Smooth muscle cell (in vitro differentiated cells): ENCODE measurements at regions not wholly inside any gene's neighbourhood (a gene's known extent, or its start where the extent isn't known, plus 50 kb on each side); places are given as distances from the start of the nearest gene placed in this dataset.

Experiments
- DNase-seq: peaks from one replicate; lab custom pipeline; 2025; ENCODE audit not compliant: unreplicated experiment; lab: John Stamatoyannopoulos, UW
- H2AFZ ChIP-seq: fragments of 200-600 bp; sonication (generic); 2 replicates; pipeline ENCODE4 v1.6.0; 2016; ENCODE audit warnings: antibody characterized with exemption, low read depth, mild to moderate bottlenecking
- H3F3A ChIP-seq: fragments of 200-600 bp; sonication (generic); 2 replicates; pipeline ENCODE4 v1.6.0; 2017; ENCODE audit warnings: antibody characterized with exemption, low read depth
- H3K27ac ChIP-seq: fragments of 200-600 bp; sonication (generic); 2 replicates; pipeline ENCODE4 v1.5.1; 2016; ENCODE audit warnings: low read depth, mild to moderate bottlenecking
- H3K27me3 ChIP-seq: fragments of 200-600 bp; sonication (generic); 2 replicates; pipeline ENCODE4 v1.6.1; 2016; ENCODE audit warnings: low read depth, mild to moderate bottlenecking
- H3K36me3 ChIP-seq: fragments of 200-600 bp; sonication (generic); 2 replicates; pipeline ENCODE4 v1.5.1; 2016; ENCODE audit warnings: low read depth
- H3K4me1 ChIP-seq: fragments of 200-600 bp; sonication (generic); 2 replicates; pipeline ENCODE4 v1.5.1; 2016; ENCODE audit warnings: low read depth
- H3K4me2 ChIP-seq: fragments of 200-600 bp; sonication (generic); 2 replicates; pipeline ENCODE4 v1.6.0; 2016; ENCODE audit warnings: mild to moderate bottlenecking
- H3K4me3 ChIP-seq: fragments of 200-600 bp; sonication (generic); 2 replicates; pipeline ENCODE4 v1.5.1; 2016; ENCODE audit warnings: mild to moderate bottlenecking
- H3K79me2 ChIP-seq: fragments of 200-600 bp; sonication (generic); 2 replicates; pipeline ENCODE4 v1.6.0; 2016; ENCODE audit warnings: low read depth, mild to moderate bottlenecking
- H3K9ac ChIP-seq: fragments of 200-600 bp; sonication (generic); 2 replicates; pipeline ENCODE4 v1.6.0; 2016; ENCODE audit warnings: low read depth
- H3K9me3 ChIP-seq: fragments of 200-600 bp; sonication (generic); replicated peaks from 2 replicates; pipeline ENCODE4 v1.5.1; 2016; ENCODE audit warnings: low read depth
- H4K20me1 ChIP-seq: fragments of 200-600 bp; sonication (generic); 2 replicates; pipeline ENCODE4 v1.6.0; 2016; ENCODE audit warnings: low read depth
- WGBS: methylation state at CpG from one replicate; pipeline ENCODE4 v1.1.7; 2016; ENCODE audit warnings: low lambda C conversion rate; 5-methylcytosine and 5-hydroxymethylcytosine counted together
- TF ChIP-seq, protein P1 (sequence below): fragments of 200-600 bp; sonication (generic); IDR thresholded peaks from 2 replicates; pipeline ENCODE4 v1.5.1; 2017; ENCODE audit warnings: borderline replicate concordance, mild to moderate bottlenecking, antibody characterized with exemption; ENCODE audit not compliant: insufficient read depth, poor library complexity, severe bottlenecking

DNA sequence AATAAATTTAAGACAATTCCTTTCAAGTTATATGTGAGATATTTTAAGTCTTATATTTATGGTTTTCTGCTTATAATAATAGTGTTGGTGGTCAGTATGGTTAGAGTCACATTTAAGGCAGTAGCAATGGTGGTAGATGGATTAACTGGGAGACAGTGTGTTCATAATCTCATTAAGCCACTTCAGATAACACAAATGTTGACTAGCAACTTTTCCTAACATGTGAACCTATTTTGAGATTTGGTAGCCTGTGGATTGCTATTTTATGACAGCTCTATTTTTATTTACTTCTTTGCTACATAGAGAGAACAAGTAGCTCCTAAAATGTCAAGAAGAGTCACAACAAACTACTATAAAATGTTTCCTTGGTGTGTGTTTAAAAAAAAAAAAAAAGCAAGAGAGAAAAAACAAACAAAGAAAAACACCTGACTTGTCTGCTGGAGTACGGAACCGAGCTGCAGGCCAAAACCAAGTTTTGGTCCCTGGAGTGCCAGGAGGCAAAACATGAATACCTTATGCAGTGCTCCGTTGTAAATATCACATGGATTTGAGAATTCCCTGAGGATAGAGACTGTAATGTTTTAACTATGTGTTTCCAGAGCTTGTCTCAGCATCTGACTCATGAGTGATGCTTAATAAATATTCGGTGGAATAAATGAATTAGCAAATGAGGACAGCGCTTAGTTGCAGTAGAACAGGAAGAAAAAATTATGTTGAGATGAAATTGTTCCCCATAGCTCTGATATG, 457.1 kb upstream of the ROBO2 start:
- Histone ChIP-seq H3K79me2 (no peaks in the 10 kb centered on the region), H3K9me3 (no peaks in the 10 kb centered on the region), H3K9ac (no peak overlapping the region), H2AFZ (no peak overlapping the region), H3K27ac (no peak overlapping the region), H4K20me1 (no peaks in the 10 kb centered on the region), H3K27me3 (no peaks in the 10 kb centered on the region), H3K4me3 (no peak overlapping the region), H3K36me3 (no peaks in the 10 kb centered on the region), H3K4me1 (no peaks in the 10 kb centered on the region), H3K4me2 (no peak overlapping the region), H3F3A (no peaks in the 10 kb centered on the region)
- WGBS = 82% methylated on average over 5 of the region's 5 CpGs
- DNase-seq = no peak
- TF ChIP-seq, protein P1, sequence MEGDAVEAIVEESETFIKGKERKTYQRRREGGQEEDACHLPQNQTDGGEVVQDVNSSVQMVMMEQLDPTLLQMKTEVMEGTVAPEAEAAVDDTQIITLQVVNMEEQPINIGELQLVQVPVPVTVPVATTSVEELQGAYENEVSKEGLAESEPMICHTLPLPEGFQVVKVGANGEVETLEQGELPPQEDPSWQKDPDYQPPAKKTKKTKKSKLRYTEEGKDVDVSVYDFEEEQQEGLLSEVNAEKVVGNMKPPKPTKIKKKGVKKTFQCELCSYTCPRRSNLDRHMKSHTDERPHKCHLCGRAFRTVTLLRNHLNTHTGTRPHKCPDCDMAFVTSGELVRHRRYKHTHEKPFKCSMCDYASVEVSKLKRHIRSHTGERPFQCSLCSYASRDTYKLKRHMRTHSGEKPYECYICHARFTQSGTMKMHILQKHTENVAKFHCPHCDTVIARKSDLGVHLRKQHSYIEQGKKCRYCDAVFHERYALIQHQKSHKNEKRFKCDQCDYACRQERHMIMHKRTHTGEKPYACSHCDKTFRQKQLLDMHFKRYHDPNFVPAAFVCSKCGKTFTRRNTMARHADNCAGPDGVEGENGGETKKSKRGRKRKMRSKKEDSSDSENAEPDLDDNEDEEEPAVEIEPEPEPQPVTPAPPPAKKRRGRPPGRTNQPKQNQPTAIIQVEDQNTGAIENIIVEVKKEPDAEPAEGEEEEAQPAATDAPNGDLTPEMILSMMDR = no peak

DNA sequence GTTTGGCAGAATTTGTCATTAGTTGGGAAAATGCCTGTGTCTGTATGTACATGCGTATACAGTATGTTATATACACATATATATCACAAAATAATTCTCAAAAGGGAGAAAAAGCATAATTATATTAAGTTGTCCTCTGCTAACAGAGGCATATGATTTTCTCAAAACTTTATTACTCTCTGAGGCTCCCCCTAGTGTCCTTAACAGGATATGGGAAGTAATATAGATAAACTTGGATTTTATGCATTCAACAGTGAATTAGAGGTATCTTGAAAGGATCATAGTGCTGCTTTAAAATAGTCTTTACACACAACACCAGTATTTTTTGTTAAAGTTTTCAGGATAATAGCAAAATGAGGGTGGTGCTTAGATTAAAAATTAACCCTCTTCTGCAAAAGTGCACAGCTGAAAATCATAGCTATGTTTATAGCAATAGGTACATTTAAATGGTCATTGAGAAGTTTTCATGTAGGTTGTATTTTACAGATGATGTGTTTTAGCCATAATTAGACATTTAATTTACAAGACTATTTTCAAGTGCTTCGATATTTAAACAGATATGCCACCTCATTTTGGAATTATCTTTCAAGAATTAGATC, 454.0 kb upstream of the ROBO2 start:
- no peak overlapping the region for H3K27ac ChIP-seq
- TF ChIP-seq, protein P1 = peak; percentile 68
- no peak for DNase-seq
- no peak overlapping the region for H2AFZ ChIP-seq
- no peaks in the 10 kb centered on the region for H3K79me2 ChIP-seq
- H3K4me2 ChIP-seq = no peak overlapping the region
- no peak overlapping the region for H3K9ac ChIP-seq
- no peaks in the 10 kb centered on the region for H3K4me1 ChIP-seq
- WGBS = 58% methylated on average over 2 of the region's 2 CpGs
- no peaks in the 10 kb centered on the region for H3K9me3 ChIP-seq
- H3F3A ChIP-seq = no peaks in the 10 kb centered on the region
- H3K36me3 ChIP-seq = no peaks in the 10 kb centered on the region
- no peaks in the 10 kb centered on the region for H4K20me1 ChIP-seq
- H3K27me3 ChIP-seq = no peaks in the 10 kb centered on the region
- no peak overlapping the region for H3K4me3 ChIP-seq

DNA sequence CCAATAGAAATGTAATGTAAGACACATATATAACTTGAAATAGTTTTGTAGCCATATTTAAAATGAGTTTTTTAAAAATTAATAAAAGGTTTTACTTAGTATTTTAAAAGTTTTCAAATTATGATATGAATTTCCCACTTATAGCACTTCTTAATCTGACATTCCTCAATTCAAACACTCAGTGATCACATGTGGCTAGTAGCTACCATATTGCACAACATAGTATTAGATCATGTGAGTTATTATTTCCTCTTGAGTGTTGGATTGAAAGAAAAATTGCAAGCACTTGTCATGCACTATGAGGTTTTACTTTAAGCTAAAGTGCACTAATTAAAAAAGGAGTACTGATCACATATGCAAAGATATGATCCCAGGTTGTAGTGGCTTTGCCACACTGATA, 453.4 kb upstream of the ROBO2 start:
- H3K4me1 ChIP-seq = no peaks in the 10 kb centered on the region
- H3K9ac ChIP-seq = no peak overlapping the region
- no peak overlapping the region for H3K27ac ChIP-seq
- H4K20me1 ChIP-seq = no peaks in the 10 kb centered on the region
- no peak overlapping the region for H3K4me3 ChIP-seq
- H3K4me2 ChIP-seq = no peak overlapping the region
- DNase-seq = no peak
- H2AFZ ChIP-seq = no peak overlapping the region
- H3K36me3 ChIP-seq = no peaks in the 10 kb centered on the region
- H3F3A ChIP-seq = no peaks in the 10 kb centered on the region
- H3K79me2 ChIP-seq = no peaks in the 10 kb centered on the region
- no peaks in the 10 kb centered on the region for H3K27me3 ChIP-seq
- TF ChIP-seq, protein P1 = no peak
- no peaks in the 10 kb centered on the region for H3K9me3 ChIP-seq

DNA sequence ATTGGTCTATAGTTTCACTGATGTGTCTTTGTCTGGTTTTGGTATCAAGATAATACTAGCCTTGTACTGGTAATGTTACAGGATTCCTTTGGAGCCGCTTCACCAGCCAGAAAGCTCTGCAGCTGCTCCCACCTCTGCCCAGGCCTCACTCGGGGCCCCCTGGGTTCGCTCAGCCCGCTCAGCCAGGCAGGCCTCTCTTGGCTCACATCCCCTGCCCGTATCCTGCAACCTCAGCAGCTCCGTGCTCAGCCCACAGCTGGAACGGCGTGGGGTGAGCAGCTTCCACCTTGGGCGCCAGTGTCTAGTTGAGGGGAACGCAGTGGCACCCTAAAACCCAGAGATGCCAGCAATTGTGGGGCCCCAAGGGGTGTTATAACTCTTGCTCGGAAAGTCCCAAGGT, 429.7 kb upstream of the ROBO2 start:
- no peak overlapping the region for H3K4me2 ChIP-seq
- no peaks in the 10 kb centered on the region for H3K9me3 ChIP-seq
- no peaks in the 10 kb centered on the region for H3K79me2 ChIP-seq
- no peak overlapping the region for H3K9ac ChIP-seq
- no peak overlapping the region for H3K4me3 ChIP-seq
- H3K27me3 ChIP-seq = no peaks in the 10 kb centered on the region
- no peaks in the 10 kb centered on the region for H3K36me3 ChIP-seq
- H2AFZ ChIP-seq = no peak overlapping the region
- DNase-seq = no peak
- H3F3A ChIP-seq = no peaks in the 10 kb centered on the region
- WGBS = 92% methylated on average over 11 of the region's 11 CpGs
- H4K20me1 ChIP-seq = no peaks in the 10 kb centered on the region
- H3K27ac ChIP-seq = no peak overlapping the region
- TF ChIP-seq, protein P1 = no peak
- no peaks in the 10 kb centered on the region for H3K4me1 ChIP-seq
